ENCODE measurements at regions not wholly inside any gene's neighbourhood (a gene's known extent, or its start where the extent isn't known, plus 50 kb on each side); places are given as distances from the start of the nearest gene placed in this dataset.

GRCh38 chr6:169998457-169998856 lies 247.0 kb downstream of the ERMARD start:
- H3K9ac ChIP-seq (ENCODE audit: low read depth, low read length) = no peak overlapping the region

GRCh38 chr6:169997930-169998218 lies 246.5 kb downstream of the ERMARD start:
- no peak for ATAC-seq (ENCODE audit: insufficient read depth, low read depth)
- Histone ChIP-seq H3K36me3 (ENCODE audit: insufficient read depth, low read length) (no peaks in the 10 kb centered on the region), H3K9me3 (ENCODE audit: insufficient read depth, low read length, severe bottlenecking) (peaks cover 2% of the 10 kb centered on the region), H3K4me2 (ENCODE audit: insufficient read depth, low read length) (no peak overlapping the region), H3K79me2 (ENCODE audit: insufficient read depth, low read length) (no peaks in the 10 kb centered on the region), H3K27ac (ENCODE audit: low read length) (no peak overlapping the region), H2AFZ (ENCODE audit: low read depth, low read length) (no peak overlapping the region), H3K4me1 (ENCODE audit: insufficient read depth, low read length) (no peaks in the 10 kb centered on the region), H3K27me3 (ENCODE audit: insufficient read depth, low read length, poor library complexity) (no peaks in the 10 kb centered on the region), H3K9ac (ENCODE audit: low read depth, low read length) (no peak overlapping the region), H4K20me1 (ENCODE audit: insufficient read depth, low read length) (no peaks in the 10 kb centered on the region), H3K4me3 (ENCODE audit: low read depth in 1 of 2, low read length in 2 of 2) (no peak overlapping the region)
- TF ChIP-seq CTCF (IDR thresholded peaks at IDR 0.05; ENCODE audit: borderline replicate concordance, extremely low read depth, low read length, poor library complexity, severe bottlenecking) = no peak
- TF ChIP-seq EZH2 (IDR thresholded peaks at IDR 0.05; ENCODE audit: borderline replicate concordance, low read depth, low read length, severe bottlenecking) = no peak
- no peak for DNase-seq

More at GRCh38 chr6:169998457-169998856, 247.0 kb downstream of the ERMARD start:
- Histone ChIP-seq H3K4me3 (ENCODE audit: low read depth in 1 of 2, low read length in 2 of 2) (no peak overlapping the region), H4K20me1 (ENCODE audit: insufficient read depth, low read length) (no peaks in the 10 kb centered on the region), H3K9me3 (ENCODE audit: insufficient read depth, low read length, severe bottlenecking) (peaks cover 7% of the 10 kb centered on the region), H3K4me2 (ENCODE audit: insufficient read depth, low read length) (no peak overlapping the region), H3K4me1 (ENCODE audit: insufficient read depth, low read length) (no peaks in the 10 kb centered on the region), H2AFZ (ENCODE audit: low read depth, low read length) (no peak overlapping the region), H3K79me2 (ENCODE audit: insufficient read depth, low read length) (no peaks in the 10 kb centered on the region), H3K27me3 (ENCODE audit: insufficient read depth, low read length, poor library complexity) (no peaks in the 10 kb centered on the region), H3K27ac (ENCODE audit: low read length) (no peak overlapping the region), H3K36me3 (ENCODE audit: insufficient read depth, low read length) (no peaks in the 10 kb centered on the region)
- DNase-seq (no peak), ATAC-seq (ENCODE audit: insufficient read depth, low read depth) (no peak)
- TF ChIP-seq EZH2 (IDR thresholded peaks at IDR 0.05; ENCODE audit: borderline replicate concordance, low read depth, low read length, severe bottlenecking) = no peak
- no peak for TF ChIP-seq CTCF (IDR thresholded peaks at IDR 0.05; ENCODE audit: borderline replicate concordance, extremely low read depth, low read length, poor library complexity, severe bottlenecking)

GRCh38 chr6:169997187-169997929 lies 245.9 kb downstream of the ERMARD start:
- H3K27ac ChIP-seq (ENCODE audit: low read length) = no peak overlapping the region
- no peak for DNase-seq
- H3K36me3 ChIP-seq (ENCODE audit: insufficient read depth, low read length) = no peaks in the 10 kb centered on the region
- H3K9me3 ChIP-seq (ENCODE audit: insufficient read depth, low read length, severe bottlenecking) = no peaks in the 10 kb centered on the region
- H3K27me3 ChIP-seq (ENCODE audit: insufficient read depth, low read length, poor library complexity) = no peaks in the 10 kb centered on the region
- no peak for ATAC-seq (ENCODE audit: insufficient read depth, low read depth)
- H3K9ac ChIP-seq (ENCODE audit: low read depth, low read length) = no peak overlapping the region
- H3K4me2 ChIP-seq (ENCODE audit: insufficient read depth, low read length) = no peak overlapping the region
- H3K4me3 ChIP-seq (ENCODE audit: low read depth in 1 of 2, low read length in 2 of 2) = no peak overlapping the region
- H2AFZ ChIP-seq (ENCODE audit: low read depth, low read length) = no peak overlapping the region
- no peaks in the 10 kb centered on the region for H4K20me1 ChIP-seq (ENCODE audit: insufficient read depth, low read length)
- H3K79me2 ChIP-seq (ENCODE audit: insufficient read depth, low read length) = no peaks in the 10 kb centered on the region
- no peaks in the 10 kb centered on the region for H3K4me1 ChIP-seq (ENCODE audit: insufficient read depth, low read length)
- no peak for TF ChIP-seq EZH2 (IDR thresholded peaks at IDR 0.05; ENCODE audit: borderline replicate concordance, low read depth, low read length, severe bottlenecking)
- TF ChIP-seq CTCF (IDR thresholded peaks at IDR 0.05; ENCODE audit: borderline replicate concordance, extremely low read depth, low read length, poor library complexity, severe bottlenecking) = no peak

Measured in DND-41 (cell line).